H1 (cell line): ENCODE measurements at regions not wholly inside any gene's neighbourhood (a gene's known extent, or its start where the extent isn't known, plus 50 kb on each side); places are given as distances from the start of the nearest gene placed in this dataset.

Experiments
- CTCF ChIA-PET: fragments of 300-600 bp; sonication (Branson Sonifier 250); formaldehyde crosslinking; loops from one replicate; lab custom pipeline; 2021; ENCODE audit not compliant: partially characterized antibody; lab: Charles Lee
- POLR2A ChIA-PET: fragments of 300-600 bp; sonication (Branson Sonifier 250); formaldehyde crosslinking; loops from one replicate; lab custom pipeline; 2021; ENCODE audit warnings: inconsistent platforms; ENCODE audit not compliant: partially characterized antibody; lab: Charles Lee
- DNase-seq, 2 experiments: peaks; one replicate each; pipeline versions ENCODE4 v3.0.0 to v3.0.0-alpha.2; 2010 to 2022; ENCODE audit warnings: low spot score in 2 of 2, low read depth in 1 of 2, mixed read lengths in 1 of 2
- FAIRE-seq: peaks from 2 replicates; lab custom pipeline; 2011; peaks lifted over from hg19 to GRCh38; lab: Jason Lieb, UNC
- H2AFZ ChIP-seq: 2 replicates; pipeline ENCODE4 v1.8.1; 2012; ENCODE audit warnings: low read length, inconsistent platforms
- H2AK5ac ChIP-seq: 2 replicates; pipeline ENCODE4 v1.6.1; 2013; ENCODE audit warnings: low read depth, low read length
- H2BK120ac ChIP-seq: replicated peaks from 2 replicates; pipeline ENCODE3; 2013; ENCODE audit warnings: low read depth, low read length, inconsistent platforms
- H2BK12ac ChIP-seq: 2 replicates; pipeline ENCODE4 v1.6.1; 2013; ENCODE audit warnings: low read depth, low read length
- H2BK15ac ChIP-seq: 2 replicates; pipeline ENCODE4 v1.6.1; 2013; ENCODE audit warnings: low read length
- H2BK20ac ChIP-seq: 2 replicates; pipeline ENCODE4 v1.6.1; 2013; ENCODE audit warnings: low read length
- H2BK5ac ChIP-seq: 2 replicates; pipeline ENCODE4 v1.6.1; 2013; ENCODE audit warnings: low read depth, low read length
- H3K14ac ChIP-seq: 2 replicates; pipeline ENCODE4 v1.6.1; 2013; ENCODE audit warnings: inconsistent platforms; ENCODE audit not compliant: insufficient read length
- H3K18ac ChIP-seq: 2 replicates; pipeline ENCODE4 v1.6.1; 2013; ENCODE audit warnings: low read length; ENCODE audit errors: extremely low read depth
- H3K23ac ChIP-seq: 2 replicates; pipeline ENCODE4 v1.6.1; 2013; ENCODE audit warnings: inconsistent platforms; ENCODE audit not compliant: insufficient read length
- H3K23me2 ChIP-seq: 2 replicates; pipeline ENCODE4 v1.6.1; 2013; ENCODE audit warnings: low read depth, low read length
- H3K27ac ChIP-seq: 2 replicates; pipeline ENCODE4 v1.6.1; 2011; ENCODE audit warnings: low read depth, low read length, inconsistent platforms
- H3K27me3 ChIP-seq, 4 experiments: replicated peaks in 1 of 4; 1 replicate in 1 of 4; 2 replicates in 3 of 4; pipeline versions ENCODE4 v1.6.1 to v1.8.1; 2011 to 2013; ENCODE audit warnings: low read length in 3 of 4, mild to moderate bottlenecking in 3 of 4, inconsistent platforms in 2 of 4, mixed read lengths in 2 of 4, moderate library complexity in 1 of 4; ENCODE audit not compliant: control insufficient read depth in 3 of 4, insufficient read depth in 3 of 4; ENCODE audit errors: extremely low read depth in 1 of 4
- H3K36me3 ChIP-seq, 4 experiments: 2 replicates each; pipeline versions ENCODE4 v1.6.1 to v1.8.1; 2011 to 2013; ENCODE audit warnings: mild to moderate bottlenecking in 4 of 4, low read length in 3 of 4, moderate library complexity in 2 of 4, control low read depth in 1 of 4, inconsistent platforms in 1 of 4; ENCODE audit not compliant: insufficient read depth in 4 of 4, control insufficient read depth in 2 of 4
- H3K4ac ChIP-seq: replicated peaks from 2 replicates; pipeline ENCODE3; 2013; ENCODE audit warnings: low read length, low read depth, mixed read lengths, inconsistent platforms; ENCODE audit not compliant: insufficient read length
- H3K4me1 ChIP-seq, 4 experiments: replicated peaks in 1 of 4; 1 replicate in 1 of 4; 2 replicates in 3 of 4; pipeline versions ENCODE4 v1.6.1 to v1.8.1; 2011 to 2013; ENCODE audit warnings: low read length in 3 of 4, inconsistent platforms in 2 of 4, mixed read lengths in 1 of 4; ENCODE audit not compliant: insufficient read depth in 4 of 4, control insufficient read depth in 3 of 4
- H3K4me2 ChIP-seq, 2 experiments: 2 replicates each; pipeline versions ENCODE4 v1.6.1 to v1.8.1; 2011 to 2013; ENCODE audit warnings: low read depth in 2 of 2, low read length in 2 of 2, control low read depth in 1 of 2, inconsistent platforms in 1 of 2, mild to moderate bottlenecking in 1 of 2; ENCODE audit not compliant: insufficient read depth in 1 of 2
- H3K4me3 ChIP-seq, 4 experiments: fragments of 200-600, 300-600 bp in 1 of 4; sonication (generic), shearing (Covaris generic), sonication (Bioruptor Twin) in 1 of 4; 2 replicates each; pipeline versions ENCODE4 v1.5.1 to v1.8.1; 2011 to 2016; ENCODE audit warnings: low read length in 4 of 4, low read depth in 3 of 4, control low read depth in 2 of 4, inconsistent platforms in 2 of 4, mild to moderate bottlenecking in 2 of 4, mixed read lengths in 1 of 4, moderate library complexity in 1 of 4; ENCODE audit not compliant: insufficient read depth in 2 of 4; ENCODE audit errors: extremely low read depth in 1 of 4
- H3K56ac ChIP-seq: replicated peaks from 2 replicates; pipeline ENCODE3; 2013; ENCODE audit warnings: low read depth, mild to moderate bottlenecking, mixed read lengths, low read length, inconsistent platforms; ENCODE audit not compliant: insufficient read length
- H3K79me1 ChIP-seq: 2 replicates; pipeline ENCODE4 v1.6.1; 2013; ENCODE audit warnings: low read depth, low read length, control low read depth
- H3K79me2 ChIP-seq, 2 experiments: 2 replicates each; pipeline versions ENCODE4 v1.6.1 to v1.8.1; 2012 to 2013; ENCODE audit warnings: low read length in 2 of 2, mild to moderate bottlenecking in 2 of 2, inconsistent platforms in 1 of 2; ENCODE audit not compliant: insufficient read depth in 2 of 2, control insufficient read depth in 1 of 2
- H3K9ac ChIP-seq, 4 experiments: replicated peaks in 1 of 4; 1 replicate in 1 of 4; 2 replicates in 3 of 4; pipeline versions ENCODE4 v1.6.1 to v1.8.1; 2011 to 2013; ENCODE audit warnings: low read depth in 3 of 4, low read length in 3 of 4, control low read depth in 2 of 4, mild to moderate bottlenecking in 2 of 4, moderate library complexity in 2 of 4, inconsistent platforms in 1 of 4; ENCODE audit errors: extremely low read depth in 1 of 4
- H3K9me3 ChIP-seq, 2 experiments: 2 replicates each; pipeline versions ENCODE4 v1.6.1 to v1.8.1; 2012 to 2013; ENCODE audit warnings: mild to moderate bottlenecking in 2 of 2, moderate library complexity in 2 of 2, control low read depth in 1 of 2, inconsistent platforms in 1 of 2, low read depth in 1 of 2, low read length in 1 of 2, mixed read lengths in 1 of 2; ENCODE audit not compliant: insufficient read depth in 2 of 2
- H4K20me1 ChIP-seq, 2 experiments: replicated peaks in 1 of 2; 2 replicates each; pipeline versions ENCODE3 to v1.8.1; 2011 to 2013; ENCODE audit warnings: inconsistent platforms in 2 of 2, low read length in 2 of 2, mild to moderate bottlenecking in 1 of 2; ENCODE audit not compliant: insufficient read depth in 2 of 2, control insufficient read depth in 1 of 2
- H4K5ac ChIP-seq: 2 replicates; pipeline ENCODE4 v1.6.1; 2013; ENCODE audit warnings: low read length, low read depth, mixed read lengths, inconsistent platforms; ENCODE audit not compliant: insufficient read length
- H4K8ac ChIP-seq: 2 replicates; pipeline ENCODE4 v1.8.0; 2013; ENCODE audit warnings: mild to moderate bottlenecking, moderate library complexity, low read length, inconsistent platforms; ENCODE audit not compliant: insufficient read depth; ENCODE audit errors: extremely low read depth
- H4K91ac ChIP-seq: replicated peaks from 2 replicates; pipeline ENCODE3; 2013; ENCODE audit warnings: low read length, mixed read lengths, inconsistent platforms; ENCODE audit not compliant: insufficient read length
- EGR1 ChIP-seq: IDR thresholded peaks from 2 replicates; pipeline ENCODE4 v1.6.1; 2011; ENCODE audit warnings: low read depth, low read length, borderline replicate concordance
- HDAC2 ChIP-seq, 2 experiments: fragments of 300-600 bp in 1 of 2; sonication (generic) in 1 of 2; IDR thresholded peaks; 2 replicates each; pipeline ENCODE4 v1.6.1; 2011 to 2012; ENCODE audit warnings: low read depth in 2 of 2, low read length in 2 of 2, mild to moderate bottlenecking in 2 of 2, moderate library complexity in 2 of 2, borderline replicate concordance in 1 of 2, inconsistent platforms in 1 of 2
- HDAC6 ChIP-seq: IDR thresholded peaks from one replicate; pipeline ENCODE4 v1.7.1; 2012; ENCODE audit warnings: low read depth, mild to moderate bottlenecking, inconsistent platforms, low read length, moderate library complexity
- MAFK ChIP-seq: IDR thresholded peaks from 2 replicates; pipeline ENCODE4 v1.6.1; 2012; ENCODE audit warnings: low read depth, mild to moderate bottlenecking, improper control_type of control experiment, low read length
- POLR2A ChIP-seq, 2 experiments: IDR thresholded peaks; 1 replicate in 1 of 2; 2 replicates in 1 of 2; pipeline ENCODE4 v1.6.1; 2011; ENCODE audit warnings: low read depth in 2 of 2, low read length in 2 of 2, mild to moderate bottlenecking in 2 of 2; ENCODE audit errors: control extremely low read depth in 1 of 2
- POLR2AphosphoS5 ChIP-seq: IDR thresholded peaks from 2 replicates; pipeline ENCODE4 v1.6.1; 2011; ENCODE audit warnings: low read depth, low read length
- RAD21 ChIP-seq, 2 experiments: IDR thresholded peaks in 1 of 2; conservative IDR thresholded peaks in 1 of 2; 2 replicates each; pipeline ENCODE4 v1.6.1; 2011; ENCODE audit warnings: low read depth in 2 of 2, low read length in 2 of 2, improper control_type of control experiment in 1 of 2, inconsistent platforms in 1 of 2, mild to moderate bottlenecking in 1 of 2, moderate library complexity in 1 of 2
- SAP30 ChIP-seq: fragments of 300-600 bp; sonication (generic); IDR thresholded peaks from 2 replicates; pipeline ENCODE4 v1.7.1; 2012; ENCODE audit warnings: low read length, moderate library complexity, mild to moderate bottlenecking, inconsistent platforms; ENCODE audit not compliant: insufficient read depth, insufficient replicate concordance
- SIN3A ChIP-seq, 2 experiments: IDR thresholded peaks in 1 of 2; conservative IDR thresholded peaks in 1 of 2; 2 replicates each; pipeline ENCODE4 v1.6.1; 2011 to 2012; ENCODE audit warnings: low read length in 2 of 2, improper control_type of control experiment in 1 of 2, low read depth in 1 of 2, mild to moderate bottlenecking in 1 of 2
- SIRT6 ChIP-seq: IDR thresholded peaks from one replicate; pipeline ENCODE4 v1.7.1; 2012; ENCODE audit warnings: low read length, inconsistent platforms
- SP4 ChIP-seq: IDR thresholded peaks from 2 replicates; pipeline ENCODE4 v1.6.1; 2012; ENCODE audit warnings: low read length, inconsistent platforms
- WGBS, 2 experiments: shearing (Covaris generic) in 1 of 2; methylation state at CpG; one replicate each; pipeline versions ENCODE4 v1.1.6 to v1.1.7; 2013 to 2015; ENCODE audit warnings: low lambda C conversion rate in 2 of 2, mixed read lengths in 2 of 2, inconsistent platforms in 1 of 2, low coverage in 1 of 2, missing lambda C conversion rate in 1 of 2; ENCODE audit not compliant: insufficient replicate concordance in 2 of 2, insufficient coverage in 1 of 2, insufficient read length in 1 of 2; ENCODE audit errors: extremely low coverage in 1 of 2, missing lambda C conversion rate in 1 of 2; 5-methylcytosine and 5-hydroxymethylcytosine counted together

GRCh38 chr14:41222581-41222980 lies 384.1 kb upstream of the LRFN5 start:
- Histone ChIP-seq H3K27me3 (no peaks in the 10 kb centered on the region), H3K27ac (no peak overlapping the region), H4K8ac (no peak overlapping the region), H2BK5ac (no peak overlapping the region), H3K79me2 (no peaks in the 10 kb centered on the region), H3K23ac (no peak overlapping the region), H3K4me1 (no peaks in the 10 kb centered on the region), H2AFZ (no peak overlapping the region)
- FAIRE-seq: no peak
- ChIA-PET POLR2A (no interaction called here), CTCF (no interaction called here)
- WGBS, 2 experiments: 88% methylated on average over 1 of the region's 1 CpG; no CpG with 5 or more reads in 1 of the 2 experiments
- TF ChIP-seq HDAC6 (no peak), RAD21 (IDR thresholded peaks at IDR 0.05 in 1 of 2, conservative IDR thresholded peaks at IDR 0.05 in 1 of 2; ENCODE audit: low read depth in 2 of 2, low read length in 2 of 2) (no peak), SAP30 (no peak), EGR1 (no peak), POLR2A (IDR thresholded peaks at IDR 0.05; ENCODE audit: control extremely low read depth in 1 of 2, low read depth in 2 of 2, low read length in 2 of 2) (no peak), HDAC2 (IDR thresholded peaks at IDR 0.05; ENCODE audit: borderline replicate concordance in 1 of 2, low read depth in 2 of 2, low read length in 2 of 2) (no peak), POLR2AphosphoS5 (no peak), SP4 (no peak), MAFK (no peak), SIN3A (conservative IDR thresholded peaks at IDR 0.05 in 1 of 2, IDR thresholded peaks at IDR 0.05 in 1 of 2; ENCODE audit: low read depth in 1 of 2, low read length in 2 of 2) (no peak), SIRT6 (no peak)
- TF ChIP-seq, all 59 proteins: peak for 0
- H3K56ac ChIP-seq: no peak overlapping the region
- no peak overlapping the region for H3K4me3 ChIP-seq
- H3K14ac ChIP-seq: no peak overlapping the region
- H4K5ac ChIP-seq: no peak overlapping the region
- no peaks in the 10 kb centered on the region for H3K79me1 ChIP-seq
- H3K9ac ChIP-seq: peak overlapping the region in 1 of 4 experiments; percentile 34; a peak in 1 of 7 replicates
- H3K18ac ChIP-seq: no peak overlapping the region
- H2BK120ac ChIP-seq: no peak overlapping the region
- no peaks in the 10 kb centered on the region for H3K23me2 ChIP-seq
- no peak overlapping the region for H2BK20ac ChIP-seq
- H3K4me2 ChIP-seq: no peak overlapping the region
- no peak overlapping the region for H4K91ac ChIP-seq
- H2AK5ac ChIP-seq: no peak overlapping the region
- H3K4ac ChIP-seq: no peak overlapping the region
- no peak overlapping the region for H2BK12ac ChIP-seq
- no peak overlapping the region for H2BK15ac ChIP-seq
- no peak for DNase-seq
- H4K20me1 ChIP-seq: no peaks in the 10 kb centered on the region
- no peaks in the 10 kb centered on the region for H3K9me3 ChIP-seq
- no peaks in the 10 kb centered on the region for H3K36me3 ChIP-seq
